Activated T-helper 17 cell treated with anti-CD3 and anti-CD28 coated beads, Interleukin-2, amount 50 U/mL, for 72 hours (primary cell): ENCODE measurements at regions not wholly inside any gene's neighbourhood (a gene's known extent, or its start where the extent isn't known, plus 50 kb on each side); places are given as distances from the start of the nearest gene placed in this dataset.
"Not testable (repeated sequence)": the region's sequence is repeated elsewhere in the genome, so short reads cannot be mapped to it uniquely, and the experiment has no call there.

ENCODE experiments used
- ATAC-seq: fragments of 150-1000 bp; cut with Tn5 transposase; replicated peaks from 2 replicates; pipeline ENCODE4 v1.10.0; 2021; ENCODE audit warnings: mild to moderate bottlenecking, moderate library complexity
- H3K27ac Mint-ChIP-seq: one replicate; pipeline ENCODE4 v1.8.0; 2022; ENCODE audit warnings: mixed read lengths
- H3K27me3 Mint-ChIP-seq: one replicate; pipeline ENCODE4 v1.8.0; 2022; ENCODE audit warnings: mixed read lengths
- H3K36me3 Mint-ChIP-seq: one replicate; pipeline ENCODE4 v1.8.0; 2022; ENCODE audit warnings: low read depth, mild to moderate bottlenecking, mixed read lengths
- H3K4me1 Mint-ChIP-seq: one replicate; pipeline ENCODE4 v1.8.0; 2022; ENCODE audit warnings: mixed read lengths
- H3K4me3 Mint-ChIP-seq: one replicate; pipeline ENCODE4 v1.8.0; 2022; ENCODE audit warnings: mild to moderate bottlenecking, mixed read lengths
- H3K9me3 Mint-ChIP-seq: one replicate; pipeline ENCODE4 v1.8.0; 2022; ENCODE audit warnings: mixed read lengths

- Mint-ChIP-seq H3K4me3 (no peak overlapping the region), H3K27me3 (no peaks in the 10 kb centered on the region), H3K36me3 (no peaks in the 10 kb centered on the region), H3K9me3 (no peaks in the 10 kb centered on the region), H3K4me1 (no peaks in the 10 kb centered on the region), H3K27ac (no peak overlapping the region)
- ATAC-seq, result no peak
Measured at GRCh38 chr10:117752103-117752502, 209.6 kb downstream of the EMX2 start.

- Mint-ChIP-seq H3K4me3 (no peak overlapping the region), H3K4me1 (no peaks in the 10 kb centered on the region), H3K36me3 (no peaks in the 10 kb centered on the region), H3K9me3 (no peaks in the 10 kb centered on the region), H3K27ac (no peak overlapping the region), H3K27me3 (no peaks in the 10 kb centered on the region)
- no peak for ATAC-seq
Measured at GRCh38 chr10:117754770-117755658, 212.5 kb downstream of the EMX2 start.

GRCh38 chr10:117755659-117756014, 213.1 kb downstream of the EMX2 start:
- no peak overlapping the region for H3K4me3 Mint-ChIP-seq
- H3K9me3 Mint-ChIP-seq, result no peaks in the 10 kb centered on the region
- H3K27ac Mint-ChIP-seq, result no peak overlapping the region
- ATAC-seq, result no peak
- H3K36me3 Mint-ChIP-seq, result no peaks in the 10 kb centered on the region
- no peaks in the 10 kb centered on the region for H3K4me1 Mint-ChIP-seq
- peaks cover 4% of the 10 kb centered on the region for H3K27me3 Mint-ChIP-seq

- Mint-ChIP-seq H3K36me3 (no peaks in the 10 kb centered on the region), H3K27ac (no peak overlapping the region), H3K9me3 (no peaks in the 10 kb centered on the region), H3K4me3 (no peak overlapping the region), H3K27me3 (peaks cover 12% of the 10 kb centered on the region), H3K4me1 (no peaks in the 10 kb centered on the region)
- no peak for ATAC-seq
Measured at GRCh38 chr10:117757086-117757720, 214.7 kb downstream of the EMX2 start.

- Mint-ChIP-seq H3K27ac (no peak overlapping the region), H3K27me3 (peaks cover 15% of the 10 kb centered on the region), H3K4me3 (no peak overlapping the region), H3K9me3 (no peaks in the 10 kb centered on the region), H3K36me3 (no peaks in the 10 kb centered on the region), H3K4me1 (no peaks in the 10 kb centered on the region)
- ATAC-seq, result no peak
Measured at GRCh38 chr10:117759266-117759665, 216.7 kb downstream of the EMX2 start.

- no peaks in the 10 kb centered on the region for H3K36me3 Mint-ChIP-seq
- H3K9me3 Mint-ChIP-seq, result no peaks in the 10 kb centered on the region
- no peak overlapping the region for H3K4me3 Mint-ChIP-seq
- no peak for ATAC-seq
- H3K27me3 Mint-ChIP-seq, result peaks cover 15% of the 10 kb centered on the region
- H3K4me1 Mint-ChIP-seq, result no peaks in the 10 kb centered on the region
- H3K27ac Mint-ChIP-seq, result no peak overlapping the region
Measured at GRCh38 chr10:117761695-117762094, 219.1 kb downstream of the EMX2 start.

- no peak for ATAC-seq
- Mint-ChIP-seq H3K4me3 (no peak overlapping the region), H3K27me3 (peaks cover 15% of the 10 kb centered on the region), H3K9me3 (no peaks in the 10 kb centered on the region), H3K4me1 (no peaks in the 10 kb centered on the region), H3K36me3 (no peaks in the 10 kb centered on the region), H3K27ac (no peak overlapping the region)
Measured at GRCh38 chr10:117762126-117762818, 219.7 kb downstream of the EMX2 start.

GRCh38 chr10:117762819-117763172, 220.2 kb downstream of the EMX2 start:
- Mint-ChIP-seq H3K4me3 (no peak overlapping the region), H3K27me3 (peaks cover 15% of the 10 kb centered on the region), H3K36me3 (no peaks in the 10 kb centered on the region), H3K27ac (no peak overlapping the region), H3K4me1 (no peaks in the 10 kb centered on the region), H3K9me3 (no peaks in the 10 kb centered on the region)
- ATAC-seq, result no peak

- Mint-ChIP-seq H3K9me3 (no peaks in the 10 kb centered on the region), H3K4me3 (no peak overlapping the region), H3K4me1 (no peaks in the 10 kb centered on the region), H3K36me3 (no peaks in the 10 kb centered on the region), H3K27ac (no peak overlapping the region), H3K27me3 (peaks cover 18% of the 10 kb centered on the region)
- no peak for ATAC-seq
Measured at GRCh38 chr10:117763528-117763927, 221.0 kb downstream of the EMX2 start.

GRCh38 chr10:117768333-117769042, 225.9 kb downstream of the EMX2 start:
- no peaks in the 10 kb centered on the region for H3K36me3 Mint-ChIP-seq
- no peaks in the 10 kb centered on the region for H3K9me3 Mint-ChIP-seq
- peaks cover 15% of the 10 kb centered on the region for H3K27me3 Mint-ChIP-seq
- no peak overlapping the region for H3K27ac Mint-ChIP-seq
- H3K4me1 Mint-ChIP-seq, result no peaks in the 10 kb centered on the region
- no peak for ATAC-seq
- no peak overlapping the region for H3K4me3 Mint-ChIP-seq

- Mint-ChIP-seq H3K4me1 (no peaks in the 10 kb centered on the region), H3K27ac (no peak overlapping the region), H3K27me3 (peaks cover 14% of the 10 kb centered on the region), H3K9me3 (no peaks in the 10 kb centered on the region), H3K36me3 (no peaks in the 10 kb centered on the region), H3K4me3 (no peak overlapping the region)
- ATAC-seq, result no peak
Measured at GRCh38 chr10:117775526-117775925, 233.0 kb downstream of the EMX2 start.

GRCh38 chr10:117777222-117777621, 234.7 kb downstream of the EMX2 start:
- H3K27me3 Mint-ChIP-seq, result peaks cover 16% of the 10 kb centered on the region
- not testable (repeated sequence) for H3K9me3 Mint-ChIP-seq, ATAC-seq, H3K4me3 Mint-ChIP-seq, H3K36me3 Mint-ChIP-seq, H3K27ac Mint-ChIP-seq, H3K4me1 Mint-ChIP-seq

- Mint-ChIP-seq H3K27me3 (peaks cover 12% of the 10 kb centered on the region), H3K4me1 (no peaks in the 10 kb centered on the region), H3K36me3 (no peaks in the 10 kb centered on the region), H3K4me3 (no peak overlapping the region), H3K9me3 (no peaks in the 10 kb centered on the region), H3K27ac (no peak overlapping the region)
- no peak for ATAC-seq
Measured at GRCh38 chr10:117778241-117778640, 235.7 kb downstream of the EMX2 start.

- Mint-ChIP-seq H3K4me3 (no peak overlapping the region), H3K9me3 (no peaks in the 10 kb centered on the region), H3K27ac (no peak overlapping the region), H3K4me1 (no peaks in the 10 kb centered on the region), H3K36me3 (no peaks in the 10 kb centered on the region), H3K27me3 (peaks cover 14% of the 10 kb centered on the region)
- ATAC-seq, result no peak
Measured at GRCh38 chr10:117780411-117780810, 237.9 kb downstream of the EMX2 start.
